HEK293T (cell line): ENCODE measurements at regions not wholly inside any gene's neighbourhood (a gene's known extent, or its start where the extent isn't known, plus 50 kb on each side); places are given as distances from the start of the nearest gene placed in this dataset.

Experiments
- CTBP1 ChIP-seq: fragments of 450-650 bp; IDR thresholded peaks from 2 replicates; pipeline ENCODE4 v1.6.1; 2016; ENCODE audit warnings: borderline replicate concordance
- ELF4 ChIP-seq: fragments of 450-650 bp; IDR thresholded peaks from 2 replicates; pipeline ENCODE4 v1.6.1; 2017; ENCODE audit warnings: antibody characterized with exemption
- FOXA1 ChIP-seq: fragments of 450-650 bp; IDR thresholded peaks from 2 replicates; pipeline ENCODE4 v1.6.1; 2016; ENCODE audit warnings: mild to moderate bottlenecking
- FOXK2 ChIP-seq: fragments of 450-650 bp; IDR thresholded peaks from 2 replicates; pipeline ENCODE4 v1.6.1; 2016; ENCODE audit warnings: mild to moderate bottlenecking
- FOXM1 ChIP-seq: fragments of 450-650 bp; IDR thresholded peaks from 2 replicates; pipeline ENCODE4 v1.6.1; 2017; ENCODE audit warnings: mild to moderate bottlenecking, borderline replicate concordance
- HDGF ChIP-seq: fragments of 450-650 bp; IDR thresholded peaks from 2 replicates; pipeline ENCODE4 v1.6.1; 2017; ENCODE audit warnings: antibody characterized with exemption, borderline replicate concordance
- L3MBTL2 ChIP-seq: fragments of 450-650 bp; conservative IDR thresholded peaks from 2 replicates; pipeline ENCODE4 v1.6.1; 2016; ENCODE audit warnings: mild to moderate bottlenecking
- SP1 ChIP-seq: fragments of 450-650 bp; IDR thresholded peaks from 2 replicates; pipeline ENCODE4 v1.6.1; 2017
- TARDBP ChIP-seq: fragments of 450-650 bp; IDR thresholded peaks from 2 replicates; pipeline ENCODE4 v1.6.1; 2016
- ZNF384 ChIP-seq: fragments of 450-650 bp; IDR thresholded peaks from 2 replicates; pipeline ENCODE4 v1.6.1; 2016

DNA sequence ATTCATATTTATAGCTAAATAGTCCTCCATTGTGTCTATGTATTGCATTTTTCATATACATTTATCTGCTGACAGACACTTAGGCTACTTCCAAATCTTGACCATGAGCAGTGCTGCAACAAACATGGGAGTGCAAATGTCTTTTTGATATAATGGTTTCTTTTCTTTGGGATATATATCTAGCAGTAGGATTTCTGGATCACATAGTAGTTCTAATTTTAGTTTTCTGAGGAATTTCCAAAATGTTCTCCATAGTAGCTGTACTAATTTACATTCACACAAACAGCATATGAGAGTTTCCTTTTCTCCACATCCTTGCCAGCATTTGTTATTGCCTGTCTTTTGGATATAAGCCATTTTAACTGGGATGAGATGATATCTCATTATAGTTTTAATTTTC, 1521.3 kb downstream of the REEP3 start:
- TF ChIP-seq SP1, result no peak
- TF ChIP-seq ZNF384, result no peak
- TF ChIP-seq FOXK2, result no peak
- TF ChIP-seq HDGF, result no peak
- no peak for TF ChIP-seq CTBP1
- no peak for TF ChIP-seq FOXM1
- TF ChIP-seq ELF4, result no peak
- TF ChIP-seq FOXA1, result no peak
- TF ChIP-seq L3MBTL2, result no peak
- TF ChIP-seq TARDBP, result no peak
